ENCODE measurements at regions not wholly inside any gene's neighbourhood (a gene's known extent, or its start where the extent isn't known, plus 50 kb on each side); places are given as distances from the start of the nearest gene placed in this dataset.

DNA sequence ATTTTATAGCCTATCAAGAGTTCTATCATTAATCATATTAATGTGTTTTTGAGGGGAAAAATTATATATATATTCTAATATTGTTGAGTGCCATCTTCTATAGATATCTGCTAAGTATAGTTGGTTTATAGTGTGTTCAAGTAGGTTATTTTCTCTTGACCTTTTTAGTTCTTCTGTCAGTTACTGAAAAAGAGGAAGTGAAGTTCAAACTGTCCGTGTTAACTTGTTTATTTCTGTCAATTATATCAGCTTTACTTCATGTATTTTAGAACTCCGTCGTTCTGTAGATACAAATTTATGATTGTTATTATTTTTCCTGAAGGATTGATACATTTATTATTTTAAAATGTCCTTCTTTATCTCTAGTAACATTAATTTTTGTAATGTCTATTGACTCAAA, 1209.1 kb downstream of the CDH12 start:
- no peak overlapping the region for H2BK5ac ChIP-seq (ENCODE audit: low read depth, low read length, poor library complexity, severe bottlenecking)
- no CpG with 5 or more reads among the region's 3 CpGs for WGBS
- no peak overlapping the region for H3K18ac ChIP-seq (ENCODE audit: low read depth in 1 of 2, low read length in 2 of 2)
- H3K23ac ChIP-seq (ENCODE audit: low read length in 2 of 2): no peak overlapping the region
- H3K4me3 ChIP-seq (ENCODE audit: insufficient read depth in 1 of 2, low read depth in 1 of 2, low read length in 2 of 2): no peak overlapping the region
- no peaks in the 10 kb centered on the region for H3K79me1 ChIP-seq (replicated peaks; ENCODE audit: low read length, poor library complexity, severe bottlenecking)
- H2AK5ac ChIP-seq (ENCODE audit: low read length, severe bottlenecking): no peak overlapping the region
- H3K27ac ChIP-seq (ENCODE audit: low read length, poor library complexity, severe bottlenecking): no peak overlapping the region
- H2BK120ac ChIP-seq (ENCODE audit: low read depth, low read length): no peak overlapping the region
- no peak overlapping the region for H4K8ac ChIP-seq (ENCODE audit: low read length)
- no peak overlapping the region for H3K4me2 ChIP-seq (ENCODE audit: low read length, poor library complexity, severe bottlenecking)
- H4K91ac ChIP-seq (ENCODE audit: low read length): no peak overlapping the region
- H2AFZ ChIP-seq (ENCODE audit: low read depth, low read length): no peak overlapping the region
- no peaks in the 10 kb centered on the region for H3K9me3 ChIP-seq (ENCODE audit: control insufficient read depth, low read length)
- no peak overlapping the region for H3K4ac ChIP-seq (ENCODE audit: low read depth in 1 of 2, low read length in 2 of 2)
- H2BK12ac ChIP-seq (ENCODE audit: low read length in 2 of 2): no peak overlapping the region
- no peak overlapping the region for H2BK15ac ChIP-seq (ENCODE audit: low read depth, poor library complexity, severe bottlenecking)
- H3K27me3 ChIP-seq (ENCODE audit: control insufficient read depth in 1 of 2, insufficient read depth in 1 of 2, low read length in 2 of 2): no peaks in the 10 kb centered on the region
- H3K4me1 ChIP-seq (ENCODE audit: control insufficient read depth, insufficient read depth, low read depth, low read length): no peaks in the 10 kb centered on the region
- no peak for DNase-seq
- H3K9ac ChIP-seq (ENCODE audit: low read length): no peak overlapping the region
- H3K14ac ChIP-seq (ENCODE audit: low read length in 2 of 2): no peak overlapping the region
- H3K36me3 ChIP-seq (ENCODE audit: control insufficient read depth in 1 of 2, insufficient read depth in 2 of 2, low read depth in 1 of 2, low read length in 2 of 2): no peaks in the 10 kb centered on the region

DNA sequence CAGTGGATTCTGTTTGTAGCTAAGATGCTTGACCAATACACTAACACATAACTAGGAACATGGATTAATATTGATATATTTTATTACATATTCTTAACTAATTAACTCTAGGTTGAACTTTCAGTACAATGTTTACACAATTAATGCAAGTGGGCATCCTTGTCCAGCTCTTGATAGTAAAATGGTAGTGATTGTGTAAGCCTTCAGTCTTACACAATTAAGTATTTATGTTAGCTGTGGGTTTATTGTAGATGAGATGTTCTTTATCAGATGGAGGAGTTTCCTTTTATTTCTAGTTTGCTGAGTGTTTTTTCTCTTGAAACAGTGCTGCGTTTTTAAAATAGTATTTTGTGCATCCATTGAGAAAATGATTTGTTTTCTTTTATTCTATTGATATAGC, 1210.8 kb downstream of the CDH12 start:
- no peaks in the 10 kb centered on the region for H3K27me3 ChIP-seq (ENCODE audit: control insufficient read depth in 1 of 2, insufficient read depth in 1 of 2, low read length in 2 of 2)
- no peak overlapping the region for H3K4me2 ChIP-seq (ENCODE audit: low read length, poor library complexity, severe bottlenecking)
- H3K79me1 ChIP-seq (replicated peaks; ENCODE audit: low read length, poor library complexity, severe bottlenecking): no peaks in the 10 kb centered on the region
- H3K14ac ChIP-seq (ENCODE audit: low read length in 2 of 2): no peak overlapping the region
- no peak overlapping the region for H3K9ac ChIP-seq (ENCODE audit: low read length)
- no peaks in the 10 kb centered on the region for H3K9me3 ChIP-seq (ENCODE audit: control insufficient read depth, low read length)
- no peak overlapping the region for H3K4me3 ChIP-seq (ENCODE audit: insufficient read depth in 1 of 2, low read depth in 1 of 2, low read length in 2 of 2)
- H2AFZ ChIP-seq (ENCODE audit: low read depth, low read length): no peak overlapping the region
- no peak for DNase-seq
- no peak overlapping the region for H3K23ac ChIP-seq (ENCODE audit: low read length in 2 of 2)
- WGBS: no CpG with 5 or more reads among the region's 1 CpG
- H3K36me3 ChIP-seq (ENCODE audit: control insufficient read depth in 1 of 2, insufficient read depth in 2 of 2, low read depth in 1 of 2, low read length in 2 of 2): no peaks in the 10 kb centered on the region
- H2BK5ac ChIP-seq (ENCODE audit: low read depth, low read length, poor library complexity, severe bottlenecking): no peak overlapping the region
- no peak overlapping the region for H2AK5ac ChIP-seq (ENCODE audit: low read length, severe bottlenecking)
- H3K18ac ChIP-seq (ENCODE audit: low read depth in 1 of 2, low read length in 2 of 2): no peak overlapping the region
- no peak overlapping the region for H4K8ac ChIP-seq (ENCODE audit: low read length)
- no peak overlapping the region for H4K91ac ChIP-seq (ENCODE audit: low read length)
- no peak overlapping the region for H2BK15ac ChIP-seq (ENCODE audit: low read depth, poor library complexity, severe bottlenecking)
- no peak overlapping the region for H2BK12ac ChIP-seq (ENCODE audit: low read length in 2 of 2)
- H3K4ac ChIP-seq (ENCODE audit: low read depth in 1 of 2, low read length in 2 of 2): no peak overlapping the region
- no peak overlapping the region for H2BK120ac ChIP-seq (ENCODE audit: low read depth, low read length)
- no peaks in the 10 kb centered on the region for H3K4me1 ChIP-seq (ENCODE audit: control insufficient read depth, insufficient read depth, low read depth, low read length)
- H3K27ac ChIP-seq (ENCODE audit: low read length, poor library complexity, severe bottlenecking): no peak overlapping the region

DNA sequence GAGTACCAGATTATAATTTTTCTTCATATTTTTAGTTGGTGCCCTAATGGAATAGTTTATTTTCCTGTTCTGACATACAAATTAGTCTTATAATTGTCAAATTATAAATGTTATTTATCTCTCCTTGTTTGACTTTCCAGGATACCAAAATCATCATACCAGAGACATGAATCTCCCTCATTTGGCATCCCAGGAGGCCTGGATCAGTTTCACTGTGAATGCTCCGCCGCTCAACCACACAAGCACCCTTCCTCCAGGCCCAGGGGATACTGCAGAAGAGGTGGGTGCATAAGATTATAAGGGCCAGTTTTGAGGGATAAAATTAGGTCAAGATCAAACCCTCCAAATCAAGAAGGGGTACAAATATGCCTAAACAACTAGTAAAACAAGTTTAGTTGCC, 1229.3 kb downstream of the CDH12 start:
- Histone ChIP-seq H2AFZ (ENCODE audit: low read depth, low read length) (no peak overlapping the region), H2AK5ac (ENCODE audit: low read length, severe bottlenecking) (no peak overlapping the region), H3K4ac (ENCODE audit: low read depth in 1 of 2, low read length in 2 of 2) (no peak overlapping the region), H3K23ac (ENCODE audit: low read length in 2 of 2) (no peak overlapping the region), H3K27ac (ENCODE audit: low read length, poor library complexity, severe bottlenecking) (no peak overlapping the region), H3K18ac (ENCODE audit: low read depth in 1 of 2, low read length in 2 of 2) (no peak overlapping the region), H3K9ac (ENCODE audit: low read length) (no peak overlapping the region), H3K4me1 (ENCODE audit: control insufficient read depth, insufficient read depth, low read depth, low read length) (peaks cover 1% of the 10 kb centered on the region), H4K8ac (ENCODE audit: low read length) (no peak overlapping the region), H2BK5ac (ENCODE audit: low read depth, low read length, poor library complexity, severe bottlenecking) (no peak overlapping the region), H3K4me2 (ENCODE audit: low read length, poor library complexity, severe bottlenecking) (no peak overlapping the region), H2BK120ac (ENCODE audit: low read depth, low read length) (no peak overlapping the region), H2BK12ac (ENCODE audit: low read length in 2 of 2) (no peak overlapping the region), H3K4me3 (ENCODE audit: insufficient read depth in 1 of 2, low read depth in 1 of 2, low read length in 2 of 2) (no peak overlapping the region), H2BK15ac (ENCODE audit: low read depth, poor library complexity, severe bottlenecking) (no peak overlapping the region), H3K14ac (ENCODE audit: low read length in 2 of 2) (no peak overlapping the region), H3K27me3 (ENCODE audit: control insufficient read depth in 1 of 2, insufficient read depth in 1 of 2, low read length in 2 of 2) (no peaks in the 10 kb centered on the region), H3K79me1 (replicated peaks; ENCODE audit: low read length, poor library complexity, severe bottlenecking) (no peaks in the 10 kb centered on the region), H3K36me3 (ENCODE audit: control insufficient read depth in 1 of 2, insufficient read depth in 2 of 2, low read depth in 1 of 2, low read length in 2 of 2) (no peaks in the 10 kb centered on the region), H4K91ac (ENCODE audit: low read length) (no peak overlapping the region), H3K9me3 (ENCODE audit: control insufficient read depth, low read length) (no peaks in the 10 kb centered on the region)
- no peak for DNase-seq
- WGBS: no CpG with 5 or more reads among the region's 2 CpGs

- no peak overlapping the region for H4K8ac ChIP-seq (ENCODE audit: low read length)
- H3K14ac ChIP-seq (ENCODE audit: low read length in 2 of 2): no peak overlapping the region
- no peak overlapping the region for H2AK5ac ChIP-seq (ENCODE audit: low read length, severe bottlenecking)
- no peaks in the 10 kb centered on the region for H3K27me3 ChIP-seq (ENCODE audit: control insufficient read depth in 1 of 2, insufficient read depth in 1 of 2, low read length in 2 of 2)
- no peaks in the 10 kb centered on the region for H3K9me3 ChIP-seq (ENCODE audit: control insufficient read depth, low read length)
- H3K4me1 ChIP-seq (ENCODE audit: control insufficient read depth, insufficient read depth, low read depth, low read length): no peaks in the 10 kb centered on the region
- WGBS: 90% methylated on average over 15 of the region's 16 CpGs
- no peak overlapping the region for H2BK120ac ChIP-seq (ENCODE audit: low read depth, low read length)
- H2BK15ac ChIP-seq (ENCODE audit: low read depth, poor library complexity, severe bottlenecking): no peak overlapping the region
- H3K4me3 ChIP-seq (ENCODE audit: insufficient read depth in 1 of 2, low read depth in 1 of 2, low read length in 2 of 2): no peak overlapping the region
- no peak overlapping the region for H2BK12ac ChIP-seq (ENCODE audit: low read length in 2 of 2)
- no peak overlapping the region for H3K4me2 ChIP-seq (ENCODE audit: low read length, poor library complexity, severe bottlenecking)
- no peak overlapping the region for H3K23ac ChIP-seq (ENCODE audit: low read length in 2 of 2)
- no peaks in the 10 kb centered on the region for H3K79me1 ChIP-seq (replicated peaks; ENCODE audit: low read length, poor library complexity, severe bottlenecking)
- no peak overlapping the region for H2BK5ac ChIP-seq (ENCODE audit: low read depth, low read length, poor library complexity, severe bottlenecking)
- no peak overlapping the region for H3K27ac ChIP-seq (ENCODE audit: low read length, poor library complexity, severe bottlenecking)
- H3K4ac ChIP-seq (ENCODE audit: low read depth in 1 of 2, low read length in 2 of 2): no peak overlapping the region
- H2AFZ ChIP-seq (ENCODE audit: low read depth, low read length): no peak overlapping the region
- H4K91ac ChIP-seq (ENCODE audit: low read length): no peak overlapping the region
- no peak overlapping the region for H3K9ac ChIP-seq (ENCODE audit: low read length)
- no peaks in the 10 kb centered on the region for H3K36me3 ChIP-seq (ENCODE audit: control insufficient read depth in 1 of 2, insufficient read depth in 2 of 2, low read depth in 1 of 2, low read length in 2 of 2)
- H3K18ac ChIP-seq (ENCODE audit: low read depth in 1 of 2, low read length in 2 of 2): no peak overlapping the region
- DNase-seq: no peak
Measured at GRCh38 chr5:21615195-21615765, 1237.9 kb downstream of the CDH12 start.
